ENCODE measurements at regions not wholly inside any gene's neighbourhood (a gene's known extent, or its start where the extent isn't known, plus 50 kb on each side); places are given as distances from the start of the nearest gene placed in this dataset.

- TF ChIP-seq ZNF277 (CRISPR knock-in tag; IDR thresholded peaks at IDR 0.05; ENCODE audit: borderline replicate concordance) (no peak), ZNF561 (CRISPR knock-in tag; conservative IDR thresholded peaks at IDR 0.05) (no peak), U2AF1 (optimal IDR thresholded peaks at IDR 0.05; ENCODE audit: low read depth, low read length) (no peak), SRF (CRISPR knock-in tag; IDR thresholded peaks at IDR 0.05) (no peak), SUPT5H (IDR thresholded peaks at IDR 0.05) (no peak), ZNF518B (CRISPR knock-in tag; IDR thresholded peaks at IDR 0.05) (no peak), MTA3 (IDR thresholded peaks at IDR 0.05; ENCODE audit: borderline replicate concordance) (no peak), ZC3H8 (IDR thresholded peaks at IDR 0.05) (no peak), ZNF280B (CRISPR knock-in tag; IDR thresholded peaks at IDR 0.05) (no peak), ZNF232 (CRISPR knock-in tag; IDR thresholded peaks at IDR 0.05) (no peak)
These were observed 110.8 kb upstream of the IGF1R start (continued) for GRCh38 chr15:98537516-98538060.
